ENCODE measurements at regions not wholly inside any gene's neighbourhood (a gene's known extent, or its start where the extent isn't known, plus 50 kb on each side); places are given as distances from the start of the nearest gene placed in this dataset.

DNA sequence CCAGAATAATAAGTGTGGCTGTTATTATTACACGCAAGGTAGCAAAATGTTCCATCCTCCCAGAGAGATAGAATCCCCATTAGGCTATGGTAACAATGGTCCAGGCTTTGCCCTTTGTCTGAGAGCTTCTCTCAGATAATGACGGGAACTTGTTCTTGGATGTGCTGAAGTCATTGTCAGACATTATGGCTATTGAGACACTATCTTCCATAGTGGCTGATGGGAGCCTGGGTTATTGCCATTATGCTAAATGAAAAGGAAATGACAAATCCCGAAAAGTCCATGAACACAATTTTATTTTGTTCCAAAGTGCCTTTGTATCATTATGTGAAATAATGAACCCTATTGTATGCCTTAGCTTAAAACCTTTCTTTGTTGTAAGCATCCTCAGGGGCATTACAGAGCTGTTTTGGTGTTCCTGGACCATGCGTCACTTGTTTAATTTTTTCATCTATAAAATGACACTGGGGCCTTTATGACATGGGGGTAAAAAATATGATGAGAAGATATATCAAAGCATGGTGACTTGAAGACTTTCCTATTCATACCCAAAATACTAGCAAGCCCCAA, 218.5 kb downstream of the KCNS3 start:
- TF ChIP-seq, protein P1, sequence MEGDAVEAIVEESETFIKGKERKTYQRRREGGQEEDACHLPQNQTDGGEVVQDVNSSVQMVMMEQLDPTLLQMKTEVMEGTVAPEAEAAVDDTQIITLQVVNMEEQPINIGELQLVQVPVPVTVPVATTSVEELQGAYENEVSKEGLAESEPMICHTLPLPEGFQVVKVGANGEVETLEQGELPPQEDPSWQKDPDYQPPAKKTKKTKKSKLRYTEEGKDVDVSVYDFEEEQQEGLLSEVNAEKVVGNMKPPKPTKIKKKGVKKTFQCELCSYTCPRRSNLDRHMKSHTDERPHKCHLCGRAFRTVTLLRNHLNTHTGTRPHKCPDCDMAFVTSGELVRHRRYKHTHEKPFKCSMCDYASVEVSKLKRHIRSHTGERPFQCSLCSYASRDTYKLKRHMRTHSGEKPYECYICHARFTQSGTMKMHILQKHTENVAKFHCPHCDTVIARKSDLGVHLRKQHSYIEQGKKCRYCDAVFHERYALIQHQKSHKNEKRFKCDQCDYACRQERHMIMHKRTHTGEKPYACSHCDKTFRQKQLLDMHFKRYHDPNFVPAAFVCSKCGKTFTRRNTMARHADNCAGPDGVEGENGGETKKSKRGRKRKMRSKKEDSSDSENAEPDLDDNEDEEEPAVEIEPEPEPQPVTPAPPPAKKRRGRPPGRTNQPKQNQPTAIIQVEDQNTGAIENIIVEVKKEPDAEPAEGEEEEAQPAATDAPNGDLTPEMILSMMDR (IDR thresholded peaks at IDR 0.05), result no peak
- no peak for TF ChIP-seq ZFX (IDR thresholded peaks at IDR 0.05; ENCODE audit: borderline replicate concordance)
- H3K27ac ChIP-seq, result no peak overlapping the region

DNA sequence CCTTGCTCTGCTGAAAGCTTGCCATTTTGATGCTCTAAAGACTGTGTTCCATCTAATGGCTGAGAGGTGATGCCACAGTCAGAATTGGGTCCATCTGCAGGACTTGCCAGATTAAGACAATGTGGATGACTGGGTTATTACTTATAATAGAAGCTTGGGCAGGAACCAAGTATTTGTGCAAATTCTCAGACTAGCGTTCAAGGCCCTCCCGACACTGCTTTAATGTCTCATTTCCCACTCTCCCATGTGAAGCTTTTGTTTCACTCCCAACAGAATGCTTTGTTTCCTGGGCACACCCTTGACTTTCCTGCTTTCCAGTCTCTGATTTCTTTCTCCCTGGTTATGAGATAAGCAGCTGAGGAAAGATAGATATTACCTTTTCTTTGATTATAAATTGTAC, 215.8 kb downstream of the KCNS3 start:
- no peak overlapping the region for H3K27ac ChIP-seq
- TF ChIP-seq ZFX (IDR thresholded peaks at IDR 0.05; ENCODE audit: borderline replicate concordance), result no peak
- TF ChIP-seq, protein P1 (IDR thresholded peaks at IDR 0.05), result no peak

DNA sequence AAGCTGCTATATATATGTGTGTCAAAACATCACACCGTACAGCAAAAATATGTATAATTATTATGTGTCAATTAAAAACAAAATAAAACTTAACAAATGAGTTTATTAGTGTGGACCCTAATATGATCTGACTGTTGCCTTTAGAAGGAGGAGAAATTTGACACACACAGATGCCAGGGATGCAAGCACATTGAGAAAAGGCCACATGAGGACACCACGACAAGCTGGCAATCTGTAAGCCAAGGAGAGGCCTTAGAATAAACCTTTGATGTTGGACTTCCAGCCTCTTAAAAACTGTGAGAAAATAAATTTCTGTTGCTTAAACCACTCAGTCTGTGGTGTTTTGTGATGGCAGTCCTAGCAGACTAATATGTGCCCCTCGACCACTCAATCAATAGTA, 214.7 kb downstream of the KCNS3 start:
- H3K27ac ChIP-seq, result no peak overlapping the region
- TF ChIP-seq ZFX (IDR thresholded peaks at IDR 0.05; ENCODE audit: borderline replicate concordance), result no peak
- TF ChIP-seq, protein P1 (IDR thresholded peaks at IDR 0.05), result no peak

DNA sequence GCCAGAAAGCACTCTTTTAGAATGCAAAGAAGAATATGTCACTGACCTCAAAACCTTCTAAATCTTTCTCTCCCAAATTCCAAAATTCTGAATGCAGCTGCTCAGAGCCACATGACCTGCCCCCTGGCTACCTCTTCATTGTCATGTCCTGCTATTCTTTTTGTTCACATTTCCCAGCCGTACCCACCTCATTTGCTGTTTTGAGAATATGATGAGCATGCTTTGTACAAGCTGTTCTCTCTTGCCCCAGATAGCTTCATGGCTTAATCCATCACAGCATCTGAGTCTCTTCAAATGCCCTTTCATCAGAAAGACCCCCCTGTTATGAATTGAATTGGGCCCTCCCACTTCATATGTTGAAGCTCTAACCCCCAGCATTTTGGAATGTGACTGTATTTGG, 214.3 kb downstream of the KCNS3 start:
- no peak overlapping the region for H3K27ac ChIP-seq

DNA sequence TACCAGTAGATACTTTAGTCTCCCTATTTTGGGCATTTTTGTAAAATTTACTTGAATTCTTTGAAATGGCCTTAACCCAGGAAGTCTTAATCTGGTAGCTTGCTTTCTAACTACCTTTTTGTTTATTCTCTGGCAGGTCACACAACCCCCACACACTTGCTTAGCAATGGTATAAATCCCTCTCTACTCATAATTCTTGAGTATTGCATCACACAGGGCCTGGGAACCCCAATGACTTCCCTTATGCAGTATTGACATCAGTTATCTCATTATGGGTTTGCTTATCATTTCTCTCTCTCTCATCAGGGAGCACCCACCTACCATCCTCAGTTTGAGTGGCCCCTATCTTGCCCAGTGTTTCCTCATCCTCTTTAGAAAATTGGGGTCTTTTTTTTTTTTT, 207.1 kb downstream of the KCNS3 start:
- H3K27ac ChIP-seq, result no peak overlapping the region
- TF ChIP-seq, protein P1 (IDR thresholded peaks at IDR 0.05), result no peak
- TF ChIP-seq ZFX (IDR thresholded peaks at IDR 0.05; ENCODE audit: borderline replicate concordance), result no peak

More for the DNA sequence above, 214.3 kb downstream of the KCNS3 start:
- TF ChIP-seq ZFX (IDR thresholded peaks at IDR 0.05; ENCODE audit: borderline replicate concordance), result no peak
- TF ChIP-seq, protein P1 (IDR thresholded peaks at IDR 0.05), result no peak

DNA sequence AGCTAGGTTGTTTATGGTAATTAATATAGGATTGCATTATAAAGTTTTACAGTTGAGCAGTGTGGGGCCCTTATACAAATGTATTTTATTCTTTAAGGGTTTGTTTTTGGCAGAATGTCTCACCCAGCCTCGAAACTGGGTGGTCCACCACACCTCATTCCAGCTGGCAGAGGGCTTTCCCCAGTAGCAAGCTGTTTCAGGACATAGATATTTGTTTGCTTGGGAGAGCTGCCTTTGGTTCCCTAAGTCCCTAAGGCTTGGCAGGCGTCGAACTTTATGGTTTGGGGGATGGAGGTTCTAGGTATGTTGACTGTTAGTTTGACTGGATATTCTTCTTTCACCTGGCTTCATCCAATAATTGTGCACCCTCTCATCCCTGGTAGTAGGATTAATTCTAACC, 205.9 kb downstream of the KCNS3 start:
- TF ChIP-seq ZFX (IDR thresholded peaks at IDR 0.05; ENCODE audit: borderline replicate concordance), result no peak
- TF ChIP-seq, protein P1 (IDR thresholded peaks at IDR 0.05), result no peak
- no peak overlapping the region for H3K27ac ChIP-seq

DNA sequence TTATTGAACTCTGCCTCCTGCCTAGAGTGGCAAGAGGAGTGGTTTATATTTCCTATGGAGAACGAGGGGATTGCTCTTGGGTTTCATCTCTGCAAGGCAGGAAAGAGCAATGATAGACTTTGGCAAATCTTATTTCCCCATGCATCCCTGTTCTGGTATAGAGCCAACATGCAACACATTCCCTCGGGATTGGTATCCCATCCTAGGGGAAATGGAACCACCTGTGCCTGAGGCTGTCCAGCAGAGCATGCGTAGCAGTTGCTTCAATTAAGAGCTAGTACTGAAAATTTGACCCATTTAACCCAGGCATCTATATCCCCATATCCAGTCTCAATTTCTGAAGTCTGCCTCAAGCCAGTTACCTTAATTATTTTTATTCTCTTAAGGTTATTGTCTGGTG, 205.3 kb downstream of the KCNS3 start:
- H3K27ac ChIP-seq, result no peak overlapping the region
- TF ChIP-seq ZFX (IDR thresholded peaks at IDR 0.05; ENCODE audit: borderline replicate concordance), result no peak
- TF ChIP-seq, protein P1 (IDR thresholded peaks at IDR 0.05), result no peak
